HEK293T (cell line): ENCODE measurements at regions not wholly inside any gene's neighbourhood (a gene's known extent, or its start where the extent isn't known, plus 50 kb on each side); places are given as distances from the start of the nearest gene placed in this dataset.

ENCODE experiments used
- ARNT ChIP-seq: fragments of 450-650 bp; IDR thresholded peaks from 2 replicates; pipeline ENCODE4 v1.6.1; 2017; ENCODE audit warnings: mild to moderate bottlenecking
- BHLHE40 ChIP-seq: fragments of 450-650 bp; IDR thresholded peaks from 2 replicates; pipeline ENCODE4 v1.6.1; 2016; ENCODE audit warnings: mild to moderate bottlenecking, moderate library complexity, borderline replicate concordance
- CTBP1 ChIP-seq: fragments of 450-650 bp; IDR thresholded peaks from 2 replicates; pipeline ENCODE4 v1.6.1; 2016; ENCODE audit warnings: borderline replicate concordance
- FOXA1 ChIP-seq: fragments of 450-650 bp; IDR thresholded peaks from 2 replicates; pipeline ENCODE4 v1.6.1; 2016; ENCODE audit warnings: mild to moderate bottlenecking
- FOXK2 ChIP-seq: fragments of 450-650 bp; IDR thresholded peaks from 2 replicates; pipeline ENCODE4 v1.6.1; 2016; ENCODE audit warnings: mild to moderate bottlenecking
- FOXM1 ChIP-seq: fragments of 450-650 bp; IDR thresholded peaks from 2 replicates; pipeline ENCODE4 v1.6.1; 2017; ENCODE audit warnings: mild to moderate bottlenecking, borderline replicate concordance
- NFRKB ChIP-seq: fragments of 450-650 bp; IDR thresholded peaks from 2 replicates; pipeline ENCODE4 v1.6.1; 2016; ENCODE audit warnings: mild to moderate bottlenecking, moderate library complexity
- SP1 ChIP-seq: fragments of 450-650 bp; IDR thresholded peaks from 2 replicates; pipeline ENCODE4 v1.6.1; 2017
- SUZ12 ChIP-seq: fragments of 450-650 bp; IDR thresholded peaks from 2 replicates; pipeline ENCODE4 v1.6.1; 2016; ENCODE audit warnings: mild to moderate bottlenecking
- TARDBP ChIP-seq: fragments of 450-650 bp; IDR thresholded peaks from 2 replicates; pipeline ENCODE4 v1.6.1; 2016
- ZNF384 ChIP-seq: fragments of 450-650 bp; IDR thresholded peaks from 2 replicates; pipeline ENCODE4 v1.6.1; 2016

GRCh38 chr1:82837766-82838465, 1037.2 kb downstream of the ADGRL2 start:
- TF ChIP-seq BHLHE40, result no peak
- no peak for TF ChIP-seq SUZ12
- TF ChIP-seq TARDBP, result no peak
- no peak for TF ChIP-seq NFRKB
- TF ChIP-seq ARNT, result no peak
- no peak for TF ChIP-seq CTBP1
- TF ChIP-seq FOXM1, result no peak
- no peak for TF ChIP-seq FOXK2
- no peak for TF ChIP-seq SP1
- no peak for TF ChIP-seq FOXA1
- no peak for TF ChIP-seq ZNF384
